NCI-H1105 (cell line): ENCODE measurements at regions not wholly inside any gene's neighbourhood (a gene's known extent, or its start where the extent isn't known, plus 50 kb on each side); places are given as distances from the start of the nearest gene placed in this dataset.
"Not testable (repeated sequence)": the region's sequence is repeated elsewhere in the genome, so short reads cannot be mapped to it uniquely, and the experiment has no call there.

ENCODE experiments used
- DNase-seq: peaks from one replicate; lab custom pipeline; 2025; lab: John Stamatoyannopoulos, UW

GRCh38 chr6:19329078-19329477, 508.1 kb upstream of the ID4 start:
- DNase-seq, result no peak

GRCh38 chr6:19331089-19331488, 506.1 kb upstream of the ID4 start:
- DNase-seq, result no peak

- no peak for DNase-seq
These were observed 504.2 kb upstream of the ID4 start for GRCh38 chr6:19332806-19333460.

- no peak for DNase-seq
These were observed 503.2 kb upstream of the ID4 start for GRCh38 chr6:19333936-19334335.

GRCh38 chr6:19336579-19336978, 500.6 kb upstream of the ID4 start:
- no peak for DNase-seq

- no peak for DNase-seq
These were observed 500.1 kb upstream of the ID4 start for GRCh38 chr6:19337101-19337500.

GRCh38 chr6:19342616-19343015, 494.6 kb upstream of the ID4 start:
- DNase-seq, result no peak

GRCh38 chr6:19349429-19349828, 487.7 kb upstream of the ID4 start:
- DNase-seq, result no peak

- DNase-seq, result peak; percentile 3
These were observed 483.0 kb upstream of the ID4 start for GRCh38 chr6:19354181-19354580.

GRCh38 chr6:19356692-19357091, 480.5 kb upstream of the ID4 start:
- DNase-seq, result no peak

GRCh38 chr6:19362396-19362795, 474.8 kb upstream of the ID4 start:
- DNase-seq, result no peak

GRCh38 chr6:19368511-19368910, 468.7 kb upstream of the ID4 start:
- no peak for DNase-seq

- no peak for DNase-seq
These were observed 467.4 kb upstream of the ID4 start for GRCh38 chr6:19369785-19370184.

GRCh38 chr6:19370831-19371230, 466.3 kb upstream of the ID4 start:
- no peak for DNase-seq

- no peak for DNase-seq
These were observed 461.6 kb upstream of the ID4 start for GRCh38 chr6:19375613-19376012.

- DNase-seq, result no peak
These were observed 459.4 kb upstream of the ID4 start for GRCh38 chr6:19377722-19378121.

GRCh38 chr6:19380293-19380692, 456.9 kb upstream of the ID4 start:
- no peak for DNase-seq

- DNase-seq, result peak; percentile 15
These were observed 454.5 kb upstream of the ID4 start for GRCh38 chr6:19382676-19383075.

- DNase-seq, result no peak
These were observed 445.2 kb upstream of the ID4 start for GRCh38 chr6:19391926-19392325.

GRCh38 chr6:19394051-19394450, 443.1 kb upstream of the ID4 start:
- DNase-seq, result no peak

- DNase-seq, result no peak
These were observed 442.5 kb upstream of the ID4 start for GRCh38 chr6:19394687-19395086.

GRCh38 chr6:19395316-19395715, 441.9 kb upstream of the ID4 start:
- DNase-seq, result no peak

- DNase-seq, result peak; percentile 51
These were observed 437.8 kb upstream of the ID4 start for GRCh38 chr6:19399406-19399805.

- not testable (repeated sequence) for DNase-seq
These were observed 432.3 kb upstream of the ID4 start for GRCh38 chr6:19404884-19405283.

- no peak for DNase-seq
These were observed 428.8 kb upstream of the ID4 start for GRCh38 chr6:19408331-19408730.
